ENCODE measurements at regions not wholly inside any gene's neighbourhood (a gene's known extent, or its start where the extent isn't known, plus 50 kb on each side); places are given as distances from the start of the nearest gene placed in this dataset.

DNA sequence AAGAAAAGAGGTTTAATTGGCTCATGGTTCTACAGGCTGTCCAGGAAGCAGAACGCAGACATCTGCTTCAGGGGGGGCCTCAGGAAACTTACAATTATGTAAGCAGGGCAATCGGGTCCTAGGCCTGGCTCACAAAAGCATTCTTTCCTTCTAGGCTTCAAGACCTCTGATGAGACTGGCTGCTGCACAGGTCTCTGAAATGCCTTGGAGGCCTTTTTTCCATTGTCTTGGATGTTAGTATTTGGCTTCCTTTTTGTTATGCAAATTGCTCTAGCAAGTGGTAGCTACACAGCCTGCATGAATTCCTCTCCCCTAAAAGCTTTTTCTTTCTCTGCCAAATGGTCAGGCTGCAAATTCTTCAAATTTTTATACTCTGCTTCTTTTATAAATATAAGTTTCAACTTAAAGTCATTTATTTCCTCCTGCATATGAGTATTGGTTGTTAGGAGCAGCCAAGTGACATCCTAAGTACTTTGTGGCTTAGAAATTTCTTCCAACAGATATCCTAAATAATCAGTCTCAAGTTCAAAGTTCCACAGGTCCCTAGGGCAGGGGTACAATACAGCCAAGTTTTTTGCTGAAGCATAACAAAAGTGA, 83.1 kb upstream of the SEMA3A start:
- H3K27me3 Mint-ChIP-seq (ENCODE audit: insufficient read depth, low read depth, poor library complexity), result no peaks in the 10 kb centered on the region
- Histone ChIP-seq H2AFZ (no peak overlapping the region), H3K27ac (ENCODE audit: low read depth) (peak overlapping the region; percentile 78), H3K27me3 (ENCODE audit: insufficient read depth) (no peaks in the 10 kb centered on the region), H3K79me2 (replicated peaks; ENCODE audit: insufficient read depth) (no peaks in the 10 kb centered on the region), H3K4me3 (no peak overlapping the region), H3K36me3 (ENCODE audit: insufficient read depth) (no peaks in the 10 kb centered on the region), H3K4me2 (peak overlapping the region; percentile 10), H3K4me1 (ENCODE audit: insufficient read depth) (peaks cover 17% of the 10 kb centered on the region), H3F3A (replicated peaks; ENCODE audit: low read depth) (0 out of 2 replicates have a peak, but pooled peaks cover 5% of the 10 kb centered on the region), H3K9me2 (ENCODE audit: insufficient read depth) (no peaks in the 10 kb centered on the region), H4K20me1 (replicated peaks; ENCODE audit: insufficient read depth) (no peaks in the 10 kb centered on the region)
- ATAC-seq (peak; percentile 98), DNase-seq (ENCODE audit: low spot score) (peak; percentile 99)
- peak overlapping the region; percentile 13; the same call in 1 of the 3 replicates for H3K4me3 Mint-ChIP-seq
- peaks cover 14% of the 10 kb centered on the region; the same call in 2 of the 3 replicates for H3K36me3 Mint-ChIP-seq (ENCODE audit: low read depth)
- H3K4me1 Mint-ChIP-seq, result peaks cover 29% of the 10 kb centered on the region
- TF ChIP-seq, protein P1, sequence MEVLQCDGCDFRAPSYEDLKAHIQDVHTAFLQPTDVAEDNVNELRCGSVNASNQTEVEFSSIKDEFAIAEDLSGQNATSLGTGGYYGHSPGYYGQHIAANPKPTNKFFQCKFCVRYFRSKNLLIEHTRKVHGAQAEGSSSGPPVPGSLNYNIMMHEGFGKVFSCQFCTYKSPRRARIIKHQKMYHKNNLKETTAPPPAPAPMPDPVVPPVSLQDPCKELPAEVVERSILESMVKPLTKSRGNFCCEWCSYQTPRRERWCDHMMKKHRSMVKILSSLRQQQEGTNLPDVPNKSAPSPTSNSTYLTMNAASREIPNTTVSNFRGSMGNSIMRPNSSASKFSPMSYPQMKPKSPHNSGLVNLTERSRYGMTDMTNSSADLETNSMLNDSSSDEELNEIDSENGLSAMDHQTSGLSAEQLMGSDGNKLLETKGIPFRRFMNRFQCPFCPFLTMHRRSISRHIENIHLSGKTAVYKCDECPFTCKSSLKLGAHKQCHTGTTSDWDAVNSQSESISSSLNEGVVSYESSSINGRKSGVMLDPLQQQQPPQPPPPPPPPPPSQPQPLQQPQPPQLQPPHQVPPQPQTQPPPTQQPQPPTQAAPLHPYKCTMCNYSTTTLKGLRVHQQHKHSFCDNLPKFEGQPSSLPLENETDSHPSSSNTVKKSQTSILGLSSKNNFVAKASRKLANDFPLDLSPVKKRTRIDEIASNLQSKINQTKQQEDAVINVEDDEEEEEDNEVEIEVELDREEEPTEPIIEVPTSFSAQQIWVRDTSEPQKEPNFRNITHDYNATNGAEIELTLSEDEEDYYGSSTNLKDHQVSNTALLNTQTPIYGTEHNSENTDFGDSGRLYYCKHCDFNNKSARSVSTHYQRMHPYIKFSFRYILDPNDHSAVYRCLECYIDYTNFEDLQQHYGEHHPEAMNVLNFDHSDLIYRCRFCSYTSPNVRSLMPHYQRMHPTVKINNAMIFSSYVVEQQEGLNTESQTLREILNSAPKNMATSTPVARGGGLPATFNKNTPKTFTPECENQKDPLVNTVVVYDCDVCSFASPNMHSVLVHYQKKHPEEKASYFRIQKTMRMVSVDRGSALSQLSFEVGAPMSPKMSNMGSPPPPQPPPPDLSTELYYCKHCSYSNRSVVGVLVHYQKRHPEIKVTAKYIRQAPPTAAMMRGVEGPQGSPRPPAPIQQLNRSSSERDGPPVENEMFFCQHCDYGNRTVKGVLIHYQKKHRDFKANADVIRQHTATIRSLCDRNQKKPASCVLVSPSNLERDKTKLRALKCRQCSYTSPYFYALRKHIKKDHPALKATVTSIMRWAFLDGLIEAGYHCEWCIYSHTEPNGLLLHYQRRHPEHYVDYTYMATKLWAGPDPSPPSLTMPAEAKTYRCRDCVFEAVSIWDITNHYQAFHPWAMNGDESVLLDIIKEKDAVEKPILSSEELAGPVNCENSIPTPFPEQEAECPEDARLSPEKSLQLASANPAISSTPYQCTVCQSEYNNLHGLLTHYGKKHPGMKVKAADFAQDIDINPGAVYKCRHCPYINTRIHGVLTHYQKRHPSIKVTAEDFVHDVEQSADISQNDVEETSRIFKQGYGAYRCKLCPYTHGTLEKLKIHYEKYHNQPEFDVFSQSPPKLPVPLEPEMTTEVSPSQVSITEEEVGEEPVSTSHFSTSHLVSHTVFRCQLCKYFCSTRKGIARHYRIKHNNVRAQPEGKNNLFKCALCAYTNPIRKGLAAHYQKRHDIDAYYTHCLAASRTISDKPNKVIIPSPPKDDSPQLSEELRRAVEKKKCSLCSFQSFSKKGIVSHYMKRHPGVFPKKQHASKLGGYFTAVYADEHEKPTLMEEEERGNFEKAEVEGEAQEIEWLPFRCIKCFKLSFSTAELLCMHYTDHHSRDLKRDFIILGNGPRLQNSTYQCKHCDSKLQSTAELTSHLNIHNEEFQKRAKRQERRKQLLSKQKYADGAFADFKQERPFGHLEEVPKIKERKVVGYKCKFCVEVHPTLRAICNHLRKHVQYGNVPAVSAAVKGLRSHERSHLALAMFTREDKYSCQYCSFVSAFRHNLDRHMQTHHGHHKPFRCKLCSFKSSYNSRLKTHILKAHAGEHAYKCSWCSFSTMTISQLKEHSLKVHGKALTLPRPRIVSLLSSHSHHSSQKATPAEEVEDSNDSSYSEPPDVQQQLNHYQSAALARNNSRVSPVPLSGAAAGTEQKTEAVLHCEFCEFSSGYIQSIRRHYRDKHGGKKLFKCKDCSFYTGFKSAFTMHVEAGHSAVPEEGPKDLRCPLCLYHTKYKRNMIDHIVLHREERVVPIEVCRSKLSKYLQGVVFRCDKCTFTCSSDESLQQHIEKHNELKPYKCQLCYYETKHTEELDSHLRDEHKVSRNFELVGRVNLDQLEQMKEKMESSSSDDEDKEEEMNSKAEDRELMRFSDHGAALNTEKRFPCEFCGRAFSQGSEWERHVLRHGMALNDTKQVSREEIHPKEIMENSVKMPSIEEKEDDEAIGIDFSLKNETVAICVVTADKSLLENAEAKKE (CRISPR knock-in tag; IDR thresholded peaks at IDR 0.05), result peak; percentile 97
- TF ChIP-seq EZH2 (IDR thresholded peaks at IDR 0.05; ENCODE audit: low read depth, unreplicated experiment), result no peak
- TF ChIP-seq POLR2AphosphoS5 (IDR thresholded peaks at IDR 0.05; ENCODE audit: low read depth), result no peak
- TF ChIP-seq, protein P2, sequence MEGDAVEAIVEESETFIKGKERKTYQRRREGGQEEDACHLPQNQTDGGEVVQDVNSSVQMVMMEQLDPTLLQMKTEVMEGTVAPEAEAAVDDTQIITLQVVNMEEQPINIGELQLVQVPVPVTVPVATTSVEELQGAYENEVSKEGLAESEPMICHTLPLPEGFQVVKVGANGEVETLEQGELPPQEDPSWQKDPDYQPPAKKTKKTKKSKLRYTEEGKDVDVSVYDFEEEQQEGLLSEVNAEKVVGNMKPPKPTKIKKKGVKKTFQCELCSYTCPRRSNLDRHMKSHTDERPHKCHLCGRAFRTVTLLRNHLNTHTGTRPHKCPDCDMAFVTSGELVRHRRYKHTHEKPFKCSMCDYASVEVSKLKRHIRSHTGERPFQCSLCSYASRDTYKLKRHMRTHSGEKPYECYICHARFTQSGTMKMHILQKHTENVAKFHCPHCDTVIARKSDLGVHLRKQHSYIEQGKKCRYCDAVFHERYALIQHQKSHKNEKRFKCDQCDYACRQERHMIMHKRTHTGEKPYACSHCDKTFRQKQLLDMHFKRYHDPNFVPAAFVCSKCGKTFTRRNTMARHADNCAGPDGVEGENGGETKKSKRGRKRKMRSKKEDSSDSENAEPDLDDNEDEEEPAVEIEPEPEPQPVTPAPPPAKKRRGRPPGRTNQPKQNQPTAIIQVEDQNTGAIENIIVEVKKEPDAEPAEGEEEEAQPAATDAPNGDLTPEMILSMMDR (conservative IDR thresholded peaks at IDR 0.05; ENCODE audit: low read depth in 2 of 2), result no peak
- TF ChIP-seq CREB1 (CRISPR knock-in tag; IDR thresholded peaks at IDR 0.05; ENCODE audit: low read depth), result peak; percentile 40; the same call in 1 of the 2 replicates
- TF ChIP-seq NANOG (IDR thresholded peaks at IDR 0.05; ENCODE audit: borderline replicate concordance), result peak; percentile 83; the same call in 1 of the 2 replicates
- TF ChIP-seq EZH2phosphoT487 (IDR thresholded peaks at IDR 0.05; ENCODE audit: unreplicated experiment), result no peak
- TF ChIP-seq ZNF331 (CRISPR knock-in tag; IDR thresholded peaks at IDR 0.05; ENCODE audit: low read depth), result no peak
- TF ChIP-seq, protein P3, sequence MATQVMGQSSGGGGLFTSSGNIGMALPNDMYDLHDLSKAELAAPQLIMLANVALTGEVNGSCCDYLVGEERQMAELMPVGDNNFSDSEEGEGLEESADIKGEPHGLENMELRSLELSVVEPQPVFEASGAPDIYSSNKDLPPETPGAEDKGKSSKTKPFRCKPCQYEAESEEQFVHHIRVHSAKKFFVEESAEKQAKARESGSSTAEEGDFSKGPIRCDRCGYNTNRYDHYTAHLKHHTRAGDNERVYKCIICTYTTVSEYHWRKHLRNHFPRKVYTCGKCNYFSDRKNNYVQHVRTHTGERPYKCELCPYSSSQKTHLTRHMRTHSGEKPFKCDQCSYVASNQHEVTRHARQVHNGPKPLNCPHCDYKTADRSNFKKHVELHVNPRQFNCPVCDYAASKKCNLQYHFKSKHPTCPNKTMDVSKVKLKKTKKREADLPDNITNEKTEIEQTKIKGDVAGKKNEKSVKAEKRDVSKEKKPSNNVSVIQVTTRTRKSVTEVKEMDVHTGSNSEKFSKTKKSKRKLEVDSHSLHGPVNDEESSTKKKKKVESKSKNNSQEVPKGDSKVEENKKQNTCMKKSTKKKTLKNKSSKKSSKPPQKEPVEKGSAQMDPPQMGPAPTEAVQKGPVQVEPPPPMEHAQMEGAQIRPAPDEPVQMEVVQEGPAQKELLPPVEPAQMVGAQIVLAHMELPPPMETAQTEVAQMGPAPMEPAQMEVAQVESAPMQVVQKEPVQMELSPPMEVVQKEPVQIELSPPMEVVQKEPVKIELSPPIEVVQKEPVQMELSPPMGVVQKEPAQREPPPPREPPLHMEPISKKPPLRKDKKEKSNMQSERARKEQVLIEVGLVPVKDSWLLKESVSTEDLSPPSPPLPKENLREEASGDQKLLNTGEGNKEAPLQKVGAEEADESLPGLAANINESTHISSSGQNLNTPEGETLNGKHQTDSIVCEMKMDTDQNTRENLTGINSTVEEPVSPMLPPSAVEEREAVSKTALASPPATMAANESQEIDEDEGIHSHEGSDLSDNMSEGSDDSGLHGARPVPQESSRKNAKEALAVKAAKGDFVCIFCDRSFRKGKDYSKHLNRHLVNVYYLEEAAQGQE (IDR thresholded peaks at IDR 0.05; ENCODE audit: unreplicated experiment), result no peak
- peak overlapping the region; percentile 87 for H3K27ac Mint-ChIP-seq
- peaks cover 3% of the 10 kb centered on the region; the same call in 1 of the 3 replicates for H3K9me3 Mint-ChIP-seq

Measured in GM23338 (cell line).